Right ventricle myocardium superior (tissue), 1 donor: ENCODE measurements at regions not wholly inside any gene's neighbourhood (a gene's known extent, or its start where the extent isn't known, plus 50 kb on each side); places are given as distances from the start of the nearest gene placed in this dataset.

Experiments
- ATAC-seq: fragments of 200-7000 bp; cut with Tn5 transposase; one replicate; pipeline ENCODE4 v1.9.1; 2020; ENCODE audit warnings: mild to moderate bottlenecking; ENCODE audit not compliant: poor library complexity
- DNase-seq: peaks from one replicate; pipeline ENCODE4 v3.0.0-alpha.2; 2020
- intact Hi-C: fragments of 100-400 bp; cut with DNase I; formaldehyde crosslinking; loops from one replicate; pipeline ENCODE4 v1.11.2; 2022
- donor health status: DM: no; HTN: yes; CAD: no; lungs with severe emphysema.

DNA sequence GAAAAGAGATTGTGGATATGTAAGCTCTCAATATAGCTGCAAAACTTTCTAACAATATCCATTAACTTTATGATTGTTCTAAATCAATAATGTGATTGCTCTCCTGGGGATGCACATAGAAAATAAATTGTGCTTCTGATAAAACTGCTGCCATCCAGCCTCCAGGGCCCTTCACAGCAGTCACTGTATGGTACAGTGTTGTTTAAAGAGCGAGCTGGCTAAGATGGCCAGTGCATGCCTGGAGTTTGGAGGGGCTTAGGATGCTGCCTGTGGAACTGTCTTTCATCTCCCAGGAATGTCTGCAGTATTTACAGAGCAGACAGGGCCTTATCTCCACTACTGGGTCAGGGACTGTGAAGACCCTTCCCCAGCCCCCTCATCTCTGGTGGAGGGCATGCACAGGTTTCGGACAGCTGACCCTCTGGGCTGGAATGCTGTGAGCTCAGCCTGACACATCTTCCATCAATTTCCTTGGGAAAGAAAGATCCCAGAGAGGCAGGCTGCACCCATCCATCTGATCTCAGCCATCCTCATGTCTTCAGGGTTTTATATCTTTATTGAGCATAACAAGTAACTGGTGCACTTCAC, 137.0 kb downstream of the PLPP3 start:
- ATAC-seq (no peak), DNase-seq (no peak)
- intact Hi-C loops = no loop called here

GRCh38 chr1:56441601-56442000, 137.8 kb downstream of the PLPP3 start:
- ATAC-seq (no peak), DNase-seq (no peak)
- intact Hi-C loops = no loop called here

DNA sequence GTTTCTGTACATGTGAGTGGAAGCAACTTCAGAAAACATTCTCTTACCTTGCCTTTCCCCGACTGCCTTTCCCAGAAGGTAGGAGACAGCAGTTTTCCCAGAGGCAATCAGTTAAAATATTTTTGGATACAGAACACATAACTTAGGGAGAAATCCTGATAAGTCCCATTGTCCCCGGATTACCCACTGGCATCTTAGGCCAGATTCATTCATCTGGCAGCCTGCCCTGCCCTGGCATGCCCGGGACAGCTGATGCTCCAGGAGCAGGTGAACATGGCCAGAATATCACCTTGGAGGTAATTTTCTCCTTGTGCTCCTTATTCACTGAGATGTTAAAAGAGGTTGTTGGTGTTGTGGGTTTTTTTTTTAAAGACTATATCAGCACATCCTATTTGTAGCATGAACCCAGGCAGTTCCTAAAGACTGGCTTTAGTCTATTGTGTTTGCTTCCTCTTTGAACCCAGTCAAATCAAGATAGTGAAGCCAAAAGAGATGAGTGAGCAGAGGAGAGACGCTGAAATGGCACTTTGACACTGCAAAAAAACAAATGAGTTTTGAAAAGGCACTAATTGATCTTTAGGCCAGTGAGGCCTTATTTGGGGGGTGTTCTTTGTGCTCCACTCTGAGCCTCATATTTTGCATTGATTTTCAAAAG, 139.6 kb downstream of the PLPP3 start:
- DNase-seq = peak; percentile 62
- ATAC-seq = peak; percentile 75
- intact Hi-C loops = no loop called here

DNA sequence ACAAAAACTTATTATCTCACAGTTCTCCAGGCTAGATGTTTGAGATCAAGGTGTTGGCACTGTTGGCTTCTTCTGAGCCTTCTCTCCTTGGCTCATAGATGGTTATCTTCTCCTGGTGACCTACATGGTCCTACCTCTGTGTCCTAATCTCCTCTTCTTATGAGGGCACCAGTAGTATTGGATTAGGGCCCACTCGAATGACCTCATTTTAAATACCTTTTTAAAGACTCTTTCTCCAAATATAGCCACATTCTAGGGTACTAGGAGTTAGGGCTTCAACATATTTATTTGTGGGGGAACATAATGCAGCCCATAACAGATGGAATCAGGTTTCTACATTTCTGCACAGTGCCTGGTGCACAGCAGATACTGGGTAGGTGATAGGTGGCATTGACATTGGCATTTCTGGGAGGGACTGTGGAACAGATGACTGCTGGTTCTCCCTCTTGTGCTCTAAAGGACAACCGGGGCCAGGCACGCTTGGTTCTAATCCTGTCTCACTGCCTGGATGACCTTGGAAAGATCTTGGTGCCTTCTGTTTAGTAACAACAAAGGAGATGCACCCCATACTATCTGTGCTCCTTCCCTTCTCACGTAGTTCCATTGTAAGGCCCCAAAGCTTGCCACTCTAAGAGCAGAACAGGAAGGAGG, 140.3 kb downstream of the PLPP3 start:
- DNase-seq = no peak

GRCh38 chr1:56437959-56438358, 141.4 kb downstream of the PLPP3 start:
- intact Hi-C loops = no loop called here
- ATAC-seq = no peak
- no peak for DNase-seq

More for the DNA sequence above, 140.3 kb downstream of the PLPP3 start:
- peak; percentile 78 for ATAC-seq
- intact Hi-C loops = no loop called here

- intact Hi-C loops = no loop called here
- DNase-seq (no peak), ATAC-seq (no peak)
Measured at GRCh38 chr1:56436912-56437417, 142.4 kb downstream of the PLPP3 start.

GRCh38 chr1:56436296-56436695, 143.1 kb downstream of the PLPP3 start:
- intact Hi-C loops = no loop called here
- ATAC-seq (no peak), DNase-seq (no peak)

- intact Hi-C loops = no loop called here
- no peak for DNase-seq
Measured at GRCh38 chr1:56435434-56436262, 143.7 kb downstream of the PLPP3 start.

DNA sequence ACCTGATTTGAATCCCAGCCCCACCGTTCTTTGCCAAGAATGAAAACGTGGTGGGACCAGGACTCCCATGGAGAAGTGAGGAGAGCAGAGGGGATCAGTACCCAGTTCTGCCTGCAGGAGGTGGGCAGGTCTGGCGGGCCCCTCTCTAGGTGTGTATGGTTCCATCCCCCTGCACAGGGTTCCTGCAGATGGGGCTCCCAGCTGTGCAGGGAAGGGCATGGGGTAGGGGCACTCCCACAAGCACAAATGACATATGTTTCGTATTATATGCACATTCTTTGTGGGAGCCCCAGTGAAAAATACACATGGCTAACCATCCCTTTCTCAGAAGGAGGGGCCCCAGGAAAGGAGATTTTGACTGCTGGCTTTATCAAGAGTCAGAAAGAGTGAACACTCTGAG, 144.6 kb downstream of the PLPP3 start:
- intact Hi-C loops = no loop called here
- no peak for ATAC-seq
- no peak for DNase-seq

More at GRCh38 chr1:56435434-56436262, 143.7 kb downstream of the PLPP3 start:
- no peak for ATAC-seq

GRCh38 chr1:56434025-56434424, 145.3 kb downstream of the PLPP3 start:
- intact Hi-C loops = no loop called here
- no peak for DNase-seq
- no peak for ATAC-seq

- DNase-seq = no peak
- intact Hi-C loops = no loop called here
- ATAC-seq = no peak
Measured at GRCh38 chr1:56433056-56433577, 146.2 kb downstream of the PLPP3 start.

- intact Hi-C loops = no loop called here
- DNase-seq = no peak
- peak; percentile 33 for ATAC-seq
Measured at GRCh38 chr1:56432166-56432971, 147.0 kb downstream of the PLPP3 start.

DNA sequence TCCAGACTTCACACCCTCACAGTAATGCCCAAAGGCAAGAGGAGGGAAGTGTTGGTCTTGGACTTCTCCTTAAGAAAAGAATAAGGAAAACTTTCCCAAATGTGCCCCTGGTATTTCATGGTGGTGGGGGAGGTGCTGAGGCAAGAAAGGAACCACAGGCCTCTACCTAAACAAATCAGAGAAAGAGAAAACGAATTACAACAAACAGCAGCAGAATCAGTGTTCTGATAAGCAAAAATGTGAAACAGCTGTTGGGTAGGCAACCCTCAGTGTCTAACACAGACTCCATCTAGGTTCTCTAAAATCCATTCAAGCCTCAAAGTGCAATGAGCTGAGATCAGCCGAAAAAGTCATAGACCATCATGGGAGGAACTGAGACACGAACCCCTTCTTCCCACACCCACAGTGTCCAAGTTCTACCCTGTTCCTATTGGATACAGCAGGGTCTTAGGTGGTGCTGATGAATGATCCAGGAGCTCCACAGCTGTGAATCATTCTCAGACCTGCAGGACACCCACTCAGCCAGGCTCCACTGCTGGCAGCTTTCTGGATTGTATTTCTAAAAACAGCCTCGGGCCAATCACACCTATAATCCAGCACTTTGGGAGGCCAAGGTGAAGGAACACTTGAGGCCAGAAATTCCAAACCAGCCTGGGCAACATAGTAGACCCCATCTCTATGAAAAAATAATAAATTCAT, 149.1 kb downstream of the PLPP3 start:
- ATAC-seq (no peak), DNase-seq (no peak)
- intact Hi-C loops = no loop called here

DNA sequence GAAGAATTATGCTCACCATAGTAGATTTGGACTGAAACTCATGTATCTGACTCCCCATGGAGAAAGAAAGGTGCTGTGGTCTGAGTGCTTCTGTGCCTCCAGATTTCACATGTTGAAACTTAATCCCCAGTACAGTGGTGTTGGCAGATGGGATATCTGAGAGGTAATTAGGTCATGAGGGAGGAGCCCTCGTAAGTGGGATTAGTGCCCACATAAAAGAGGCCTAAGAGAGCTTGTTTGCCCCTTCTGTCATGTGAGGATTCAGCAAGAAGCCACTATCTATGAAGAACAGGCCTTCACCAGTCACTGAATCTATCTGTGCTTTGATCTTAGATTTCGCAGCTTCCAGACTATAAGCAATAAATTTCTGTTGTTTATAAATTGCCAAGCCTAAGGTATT, 150.1 kb downstream of the PLPP3 start:
- intact Hi-C loops = no loop called here
- DNase-seq (no peak), ATAC-seq (no peak)

DNA sequence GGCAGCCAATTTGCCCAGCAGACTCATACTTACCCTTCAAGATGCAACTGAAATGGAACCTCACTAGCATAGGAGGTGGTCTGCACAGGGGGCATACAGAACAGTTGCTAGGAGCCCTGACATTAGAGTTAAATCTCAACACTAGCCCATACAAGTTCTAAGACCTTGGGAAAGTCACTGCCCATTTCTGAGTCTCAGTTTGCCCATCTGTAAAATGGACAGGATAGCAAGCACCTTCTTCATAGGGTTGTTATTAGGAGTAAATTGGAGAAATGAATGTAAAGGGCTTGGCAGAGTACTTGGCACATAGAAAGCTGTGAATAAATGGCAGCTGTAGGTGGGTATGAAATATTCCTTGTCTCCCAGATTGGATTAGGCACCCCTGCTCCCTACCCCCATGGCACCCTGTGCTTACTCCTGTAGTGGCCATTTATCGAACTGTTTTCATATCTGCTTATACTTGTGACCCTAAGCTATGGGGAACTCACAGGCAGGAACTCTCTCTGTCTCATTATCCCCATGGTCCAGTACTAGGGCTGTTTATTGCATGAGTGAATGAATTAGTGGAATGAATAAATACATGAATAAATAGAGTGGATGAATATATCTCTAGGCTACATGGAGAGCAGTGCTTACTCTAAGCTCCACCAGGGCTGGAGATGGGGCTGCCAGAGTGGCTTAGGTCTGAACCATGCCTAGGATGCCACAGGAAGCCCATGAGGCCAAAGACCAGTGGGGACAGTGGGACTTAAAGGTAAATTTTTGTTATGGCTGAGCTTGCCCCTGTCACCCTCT, 152.6 kb downstream of the PLPP3 start:
- DNase-seq (no peak), ATAC-seq (no peak)
- intact Hi-C loops = no loop called here

DNA sequence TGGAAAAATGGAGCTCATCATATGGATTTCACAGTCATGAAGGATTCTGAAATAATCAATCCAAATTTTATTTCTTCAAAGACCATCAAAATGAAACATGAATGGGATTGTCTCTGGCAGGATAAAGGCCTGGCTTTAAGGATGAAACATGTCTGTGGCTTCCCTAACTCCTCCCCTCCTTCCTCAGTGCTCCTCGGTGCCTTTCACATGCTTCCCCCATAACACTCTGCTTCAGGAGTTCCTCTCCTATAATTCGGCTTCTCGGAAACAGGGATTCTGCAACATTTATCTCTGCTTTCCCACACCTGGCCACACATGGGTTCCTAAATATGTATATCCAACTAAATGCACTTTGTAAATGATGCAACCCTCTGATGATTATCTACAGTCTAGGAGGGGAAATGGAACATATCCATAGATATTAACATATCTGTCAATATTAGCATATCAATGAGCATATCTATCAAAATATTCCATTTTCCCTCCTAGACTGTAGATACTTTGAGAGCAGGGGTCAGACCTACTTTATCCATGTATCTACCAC, 153.8 kb downstream of the PLPP3 start:
- DNase-seq (no peak), ATAC-seq (peak; percentile 28)
- intact Hi-C loops = no loop called here
